ENCODE measurements at regions not wholly inside any gene's neighbourhood (a gene's known extent, or its start where the extent isn't known, plus 50 kb on each side); places are given as distances from the start of the nearest gene placed in this dataset.
"Not testable (repeated sequence)": the region's sequence is repeated elsewhere in the genome, so short reads cannot be mapped to it uniquely, and the experiment has no call there.

GRCh38 chr11:116698080-116698479, 74.7 kb downstream of the BUD13 start:
- DNase-seq = no peak

DNA sequence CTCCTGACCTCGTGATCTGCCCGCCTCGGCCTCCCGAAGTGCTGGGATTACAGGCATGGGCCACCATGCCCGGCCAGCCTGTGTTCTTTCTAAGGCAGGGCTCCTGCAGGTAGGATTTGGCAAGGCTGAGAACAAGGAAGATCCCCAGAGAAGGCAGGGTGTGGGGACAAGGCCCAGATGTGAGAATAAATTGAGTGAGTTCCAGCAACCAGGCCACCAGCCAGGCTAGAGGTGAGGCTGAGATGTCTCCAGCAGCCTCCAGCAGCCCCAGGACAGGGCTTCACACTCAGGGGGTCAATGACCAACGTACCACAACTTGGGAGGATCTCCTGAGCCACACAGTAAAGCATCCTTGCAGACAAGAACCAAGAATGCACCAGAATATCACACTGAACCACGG, 75.1 kb downstream of the BUD13 start:
- DNase-seq = no peak

- DNase-seq = no peak
Measured at GRCh38 chr11:116697011-116697410, 75.8 kb downstream of the BUD13 start.

DNA sequence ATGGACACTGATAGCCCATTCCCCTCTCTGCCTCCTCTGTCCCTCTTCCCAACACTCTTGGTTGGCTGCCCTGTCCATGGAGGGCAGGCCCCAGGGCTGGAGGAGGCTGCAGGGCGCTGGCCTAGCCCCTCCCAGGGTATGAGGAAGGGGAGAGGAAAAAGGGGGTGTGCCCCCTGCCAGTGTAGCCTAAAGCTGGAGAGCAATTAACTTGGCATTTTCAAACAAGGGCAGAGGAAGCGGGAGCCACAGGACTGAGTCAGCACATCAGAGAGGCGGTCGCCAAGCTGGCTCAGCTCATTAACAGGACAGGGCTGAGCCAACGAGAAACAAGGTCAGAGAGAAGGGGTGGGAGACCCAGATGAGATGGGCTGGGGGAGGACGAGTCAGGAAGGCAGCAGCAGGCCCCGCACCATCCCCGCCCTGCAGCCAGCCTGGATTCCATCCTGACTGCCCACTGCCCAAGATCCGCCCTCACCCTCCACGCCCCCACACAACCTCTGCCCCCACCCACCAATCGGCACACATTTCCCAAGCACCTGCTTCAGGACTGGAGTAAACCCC, 76.3 kb downstream of the BUD13 start:
- DNase-seq = no peak

- no peak for DNase-seq
Measured at GRCh38 chr11:116695657-116696254, 77.0 kb downstream of the BUD13 start.

GRCh38 chr11:116694815-116695590, 77.8 kb downstream of the BUD13 start:
- no peak for DNase-seq

GRCh38 chr11:116694349-116694725, 78.5 kb downstream of the BUD13 start:
- no peak for DNase-seq

DNA sequence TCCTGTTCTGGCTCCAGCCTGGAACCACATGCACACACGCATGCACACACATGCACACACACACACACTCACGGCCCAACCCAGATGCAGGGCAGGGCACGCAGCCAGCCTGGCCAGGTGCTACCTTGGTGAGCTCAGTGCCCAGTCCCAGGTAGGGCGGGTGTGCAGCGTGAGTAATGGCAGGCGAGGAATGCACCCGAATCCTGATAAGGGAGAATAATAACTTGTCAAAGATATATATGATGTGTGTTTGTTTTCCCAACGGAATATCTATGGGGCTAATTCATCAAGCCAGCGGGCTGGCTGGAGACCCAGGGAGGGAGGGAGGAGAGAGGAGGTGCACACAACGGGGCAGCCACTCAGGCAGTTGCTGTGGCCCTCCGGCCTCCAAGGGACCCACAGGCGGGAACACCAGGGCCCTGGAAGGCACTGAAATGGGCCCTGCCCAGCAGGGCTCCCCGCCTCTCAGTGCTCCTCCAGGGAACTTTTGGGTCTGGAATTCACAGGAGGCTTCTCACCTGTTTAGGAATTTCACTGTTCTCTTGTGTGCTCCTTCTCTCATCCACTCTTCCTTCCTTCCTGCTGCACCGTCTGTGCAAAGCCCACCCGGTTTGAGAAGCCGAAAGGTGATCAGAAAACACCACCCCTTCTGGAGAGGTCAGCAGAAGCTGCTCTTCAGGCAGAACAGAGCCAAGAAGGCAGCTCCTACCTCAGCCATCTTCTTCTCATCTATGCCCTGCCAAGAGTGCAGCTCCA, 79.0 kb downstream of the BUD13 start:
- no peak for DNase-seq

DNA sequence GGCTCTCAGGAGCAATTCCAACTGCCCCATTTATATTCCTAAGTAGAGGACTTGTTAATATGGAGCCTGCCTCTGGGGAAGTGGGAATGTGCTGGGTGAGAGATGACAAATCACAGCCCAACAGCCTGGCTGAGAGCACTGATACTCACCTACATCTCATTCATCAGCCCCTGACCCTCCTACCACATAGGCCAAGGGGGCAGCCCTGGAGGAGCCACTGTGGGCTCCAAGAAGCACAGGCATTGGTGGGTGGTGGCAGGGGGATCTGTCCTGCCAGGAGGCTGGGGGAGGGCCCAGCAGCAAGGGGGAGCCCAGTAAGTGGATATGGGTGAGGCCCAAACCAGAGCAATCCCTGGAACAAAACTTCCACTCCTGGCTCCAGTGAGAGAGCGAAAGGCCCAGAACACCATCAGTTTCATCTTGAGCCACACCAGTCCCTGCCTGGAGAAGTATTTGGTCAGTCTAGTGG, 79.7 kb downstream of the BUD13 start:
- no peak for DNase-seq

- DNase-seq = no peak
Measured at GRCh38 chr11:116692318-116693101, 80.3 kb downstream of the BUD13 start.

DNA sequence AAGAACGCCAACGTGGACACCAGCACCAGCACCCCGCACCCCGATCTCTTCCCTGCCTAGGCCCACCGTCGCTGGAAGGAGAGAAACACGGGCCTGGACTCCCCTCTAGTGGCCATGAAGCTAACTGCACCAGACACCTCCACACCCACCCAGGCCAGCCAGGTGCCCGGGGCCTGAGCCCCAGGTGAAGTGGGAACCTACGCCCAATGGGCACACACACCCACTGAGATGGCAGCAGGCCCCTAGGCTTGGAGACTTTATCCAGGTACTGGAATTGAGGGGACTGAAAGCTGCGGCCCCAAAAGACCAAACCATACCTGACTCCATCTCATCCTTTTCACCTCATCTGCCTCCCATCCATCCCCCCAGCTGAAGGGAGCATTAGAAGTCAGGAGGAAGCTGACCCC, 81.0 kb downstream of the BUD13 start:
- peak; percentile 47 for DNase-seq

GRCh38 chr11:116690611-116691010, 82.2 kb downstream of the BUD13 start:
- DNase-seq = no peak

DNA sequence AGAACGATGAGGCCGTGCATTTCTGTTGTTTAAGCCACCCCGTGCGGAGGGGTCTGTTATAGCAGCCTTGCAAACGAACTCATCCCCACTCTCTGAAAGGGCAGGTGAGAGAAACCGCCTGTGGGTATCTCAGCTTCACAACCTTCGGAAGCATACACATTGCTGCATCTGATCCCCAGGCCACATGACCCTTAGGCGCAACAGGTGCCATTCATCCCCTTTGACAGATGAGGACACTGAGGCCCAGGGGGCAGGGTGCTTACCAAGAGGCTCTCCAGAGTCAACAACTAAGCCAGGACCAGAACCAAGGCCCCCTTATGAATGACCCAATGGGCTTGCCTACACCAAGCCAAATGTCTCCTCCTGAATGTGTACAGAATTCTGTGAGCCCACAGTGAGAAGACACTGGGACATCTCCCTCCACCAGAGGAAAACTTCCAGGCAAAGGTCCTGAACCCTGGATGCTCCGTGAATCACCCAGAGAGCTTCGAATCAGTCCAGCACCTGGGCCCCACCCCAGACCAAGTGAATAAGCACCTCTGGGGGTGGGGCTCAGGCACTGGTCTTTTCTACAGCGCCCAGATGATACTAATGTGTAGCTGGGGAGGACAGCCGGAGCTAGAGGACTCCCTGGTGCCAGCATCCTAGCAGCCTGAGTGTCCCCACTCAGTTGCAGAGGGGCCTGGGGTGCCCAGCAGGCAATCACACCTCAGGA, 83.2 kb downstream of the BUD13 start:
- no peak for DNase-seq

DNA sequence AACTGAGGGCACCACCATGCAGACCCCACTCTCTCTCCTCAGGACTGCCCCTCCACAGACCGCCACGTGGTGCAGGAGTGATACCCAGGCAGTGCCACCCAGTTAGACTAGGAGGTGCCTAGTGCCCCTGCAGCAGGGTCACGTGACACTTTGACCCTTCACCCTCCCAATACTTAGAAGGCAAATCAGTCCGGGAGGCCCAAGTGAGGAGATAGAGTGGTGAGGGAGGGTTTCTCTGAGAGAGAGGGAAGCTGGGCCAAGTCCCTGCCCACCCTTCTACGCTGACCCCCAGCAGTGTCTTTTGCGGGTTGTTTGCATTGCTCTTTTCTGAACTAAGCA, 84.6 kb downstream of the BUD13 start:
- no peak for DNase-seq

GRCh38 chr11:116687458-116688201, 85.2 kb downstream of the BUD13 start:
- no peak for DNase-seq

GRCh38 chr11:116686866-116687265, 85.9 kb downstream of the BUD13 start:
- peak; percentile 27 for DNase-seq

GRCh38 chr11:116683982-116684381, 88.8 kb downstream of the BUD13 start:
- DNase-seq = no peak

- DNase-seq = no peak
Measured at GRCh38 chr11:116680349-116681125, 92.2 kb downstream of the BUD13 start.

DNA sequence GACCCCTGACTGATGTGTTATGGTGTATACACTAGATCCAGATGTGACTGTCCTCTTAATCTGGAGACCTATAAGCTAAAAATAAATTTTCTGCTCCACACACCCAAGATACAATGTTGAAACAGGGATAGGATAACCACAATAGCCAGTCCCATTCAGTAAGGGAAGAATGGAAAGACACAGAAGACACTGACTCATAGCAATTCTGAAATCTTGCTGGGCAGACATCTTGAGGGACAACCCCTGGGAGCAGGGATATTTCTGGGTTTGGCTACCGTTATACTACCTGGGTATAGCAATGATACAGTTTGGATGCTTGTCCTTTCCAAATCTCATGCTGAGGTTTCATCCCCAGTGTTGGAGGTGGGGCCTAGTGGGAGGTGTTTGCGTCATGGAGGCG, 93.9 kb downstream of the BUD13 start:
- no peak for DNase-seq

DNA sequence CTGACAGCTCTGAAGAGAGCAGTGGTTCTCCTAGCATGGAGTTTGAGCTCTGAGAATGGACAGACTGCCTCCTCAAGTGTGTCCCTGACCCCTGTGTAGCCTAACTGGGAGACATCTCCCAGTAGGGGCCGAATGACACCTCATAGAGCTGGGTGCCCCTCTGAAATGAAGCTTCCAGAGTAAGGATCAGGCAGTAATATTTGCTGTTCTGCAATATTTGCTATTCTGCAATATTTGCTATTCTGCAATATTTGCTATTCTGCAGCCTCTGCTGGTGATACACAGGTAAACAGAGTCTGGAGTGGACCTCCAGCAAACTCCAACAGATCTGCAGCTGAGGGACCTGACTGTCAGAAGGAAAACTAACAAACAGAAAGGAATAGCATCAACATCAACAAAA, 105.5 kb downstream of the BUD13 start:
- DNase-seq = not testable (repeated sequence)
